LoVo (cell line): ENCODE measurements at regions not wholly inside any gene's neighbourhood (a gene's known extent, or its start where the extent isn't known, plus 50 kb on each side); places are given as distances from the start of the nearest gene placed in this dataset.

Source experiments
- DNase-seq: peaks from one replicate; pipeline ENCODE4 v3.0.0-alpha.2; 2016; ENCODE audit warnings: low spot score

- DNase-seq, result no peak
These were observed 103.4 kb downstream of the IL20RB start for GRCh38 chr3:137061186-137061585.

- no peak for DNase-seq
These were observed 104.5 kb downstream of the IL20RB start for GRCh38 chr3:137062250-137062649.

- no peak for DNase-seq
These were observed 107.6 kb downstream of the IL20RB start for GRCh38 chr3:137065381-137065780.

- DNase-seq, result no peak
These were observed 108.3 kb downstream of the IL20RB start for GRCh38 chr3:137066092-137066491.

GRCh38 chr3:137071104-137071503 is 113.3 kb downstream of the IL20RB start:
- peak; percentile 13 for DNase-seq

- DNase-seq, result no peak
These were observed 117.2 kb downstream of the IL20RB start for GRCh38 chr3:137075020-137075419.

GRCh38 chr3:137078040-137078439 is 120.3 kb downstream of the IL20RB start:
- DNase-seq, result no peak

- no peak for DNase-seq
These were observed 121.8 kb downstream of the IL20RB start for GRCh38 chr3:137079571-137079970.

- DNase-seq, result no peak
These were observed 123.9 kb downstream of the IL20RB start for GRCh38 chr3:137081711-137082110.

- no peak for DNase-seq
These were observed 125.0 kb downstream of the IL20RB start for GRCh38 chr3:137082763-137083162.

- no peak for DNase-seq
These were observed 125.5 kb downstream of the IL20RB start for GRCh38 chr3:137083332-137083731.

GRCh38 chr3:137084586-137084985 is 126.8 kb downstream of the IL20RB start:
- no peak for DNase-seq

GRCh38 chr3:137097386-137097785 is 139.6 kb downstream of the IL20RB start:
- DNase-seq, result no peak

GRCh38 chr3:137097852-137098251 is 140.1 kb downstream of the IL20RB start:
- DNase-seq, result no peak

GRCh38 chr3:137099364-137100219 is 141.8 kb downstream of the IL20RB start:
- no peak for DNase-seq

GRCh38 chr3:137100326-137100725 is 142.5 kb downstream of the IL20RB start:
- no peak for DNase-seq

GRCh38 chr3:137103739-137104138 is 146.0 kb downstream of the IL20RB start:
- DNase-seq, result no peak

GRCh38 chr3:137105277-137105977 is 147.6 kb downstream of the IL20RB start:
- peak; percentile 64 for DNase-seq

GRCh38 chr3:137106612-137107240 is 148.9 kb downstream of the IL20RB start:
- no peak for DNase-seq

GRCh38 chr3:137108699-137109440 is 151.1 kb downstream of the IL20RB start:
- no peak for DNase-seq

- DNase-seq, result peak; percentile 29
These were observed 152.7 kb downstream of the IL20RB start for GRCh38 chr3:137110392-137110996.

GRCh38 chr3:137111497-137111896 is 153.7 kb downstream of the IL20RB start:
- DNase-seq, result no peak
